ENCODE measurements at regions not wholly inside any gene's neighbourhood (a gene's known extent, or its start where the extent isn't known, plus 50 kb on each side); places are given as distances from the start of the nearest gene placed in this dataset.

- Mint-ChIP-seq H3K4me1 (ENCODE audit: low read depth) (peaks cover 35% of the 10 kb centered on the region), H3K36me3 (ENCODE audit: low read depth) (no peaks in the 10 kb centered on the region), H3K27ac (no peak overlapping the region), H3K9me3 (peaks cover 4% of the 10 kb centered on the region), H3K4me3 (no peak overlapping the region), H3K27me3 (ENCODE audit: insufficient read depth) (no peaks in the 10 kb centered on the region)
- DNase-seq (ENCODE audit: low spot score): no peak
- intact Hi-C loops (cut with micrococcal nuclease): no loop called here
These were observed 134.3 kb upstream of the MDFIC start for GRCh38 chr7:114787556-114787955.

GRCh38 chr7:114788706-114789105 lies 133.2 kb upstream of the MDFIC start:
- Mint-ChIP-seq H3K36me3 (ENCODE audit: low read depth) (no peaks in the 10 kb centered on the region), H3K4me3 (no peak overlapping the region), H3K9me3 (peaks cover 4% of the 10 kb centered on the region), H3K27ac (peak overlapping the region; percentile 72), H3K27me3 (ENCODE audit: insufficient read depth) (no peaks in the 10 kb centered on the region), H3K4me1 (ENCODE audit: low read depth) (peaks cover 35% of the 10 kb centered on the region)
- intact Hi-C loops (cut with micrococcal nuclease): no loop called here
- DNase-seq (ENCODE audit: low spot score): no peak

GRCh38 chr7:114789161-114789560 lies 132.7 kb upstream of the MDFIC start:
- Mint-ChIP-seq H3K4me1 (ENCODE audit: low read depth) (peaks cover 38% of the 10 kb centered on the region), H3K27ac (peak overlapping the region; percentile 53), H3K9me3 (peaks cover 4% of the 10 kb centered on the region), H3K36me3 (ENCODE audit: low read depth) (no peaks in the 10 kb centered on the region), H3K4me3 (no peak overlapping the region), H3K27me3 (ENCODE audit: insufficient read depth) (no peaks in the 10 kb centered on the region)
- intact Hi-C loops (cut with micrococcal nuclease): no loop called here
- no peak for DNase-seq (ENCODE audit: low spot score)

GRCh38 chr7:114789871-114790311 lies 132.0 kb upstream of the MDFIC start:
- peaks cover 42% of the 10 kb centered on the region for H3K4me1 Mint-ChIP-seq (ENCODE audit: low read depth)
- H3K27me3 Mint-ChIP-seq (ENCODE audit: insufficient read depth): no peaks in the 10 kb centered on the region
- H3K27ac Mint-ChIP-seq: peak overlapping the region; percentile 65
- peaks cover 4% of the 10 kb centered on the region for H3K9me3 Mint-ChIP-seq
- intact Hi-C loops (cut with micrococcal nuclease): loop anchor here (1.0 to 10.0 kb wide), 2 partner anchors 9 to 1425 kb away; partner anchors contain the start of gene TES
- H3K4me3 Mint-ChIP-seq: no peak overlapping the region
- no peaks in the 10 kb centered on the region for H3K36me3 Mint-ChIP-seq (ENCODE audit: low read depth)
- DNase-seq (ENCODE audit: low spot score): no peak

GRCh38 chr7:114790521-114790920 lies 131.4 kb upstream of the MDFIC start:
- no peak for DNase-seq (ENCODE audit: low spot score)
- Mint-ChIP-seq H3K36me3 (ENCODE audit: low read depth) (no peaks in the 10 kb centered on the region), H3K27me3 (ENCODE audit: insufficient read depth) (no peaks in the 10 kb centered on the region), H3K4me3 (no peak overlapping the region), H3K9me3 (peaks cover 4% of the 10 kb centered on the region), H3K4me1 (ENCODE audit: low read depth) (peaks cover 49% of the 10 kb centered on the region), H3K27ac (peak overlapping the region; percentile 67)
- intact Hi-C loops (cut with micrococcal nuclease): loop anchor here (1.0 to 10.0 kb wide), 2 partner anchors 9 to 1424 kb away; partner anchors contain the start of gene TES

- DNase-seq (ENCODE audit: low spot score): no peak
- H3K4me3 Mint-ChIP-seq: no peak overlapping the region
- H3K27ac Mint-ChIP-seq: no peak overlapping the region
- H3K36me3 Mint-ChIP-seq (ENCODE audit: low read depth): no peaks in the 10 kb centered on the region
- H3K27me3 Mint-ChIP-seq (ENCODE audit: insufficient read depth): no peaks in the 10 kb centered on the region
- peaks cover 52% of the 10 kb centered on the region for H3K4me1 Mint-ChIP-seq (ENCODE audit: low read depth)
- intact Hi-C loops (cut with micrococcal nuclease): loop anchor here (10.0 kb wide), 1 partner anchor 1423 kb away; the partner anchor contains the start of gene TES
- peaks cover 4% of the 10 kb centered on the region for H3K9me3 Mint-ChIP-seq
These were observed 130.1 kb upstream of the MDFIC start for GRCh38 chr7:114791771-114792170.

- Mint-ChIP-seq H3K4me3 (no peak overlapping the region), H3K9me3 (peaks cover 4% of the 10 kb centered on the region), H3K4me1 (ENCODE audit: low read depth) (peaks cover 52% of the 10 kb centered on the region), H3K36me3 (ENCODE audit: low read depth) (no peaks in the 10 kb centered on the region), H3K27me3 (ENCODE audit: insufficient read depth) (no peaks in the 10 kb centered on the region), H3K27ac (peak overlapping the region; percentile 71)
- intact Hi-C loops (cut with micrococcal nuclease): loop anchor here (1.0 to 10.0 kb wide), 6 partner anchors 9 to 1422 kb away; partner anchors contain the start of gene TES
- DNase-seq (ENCODE audit: low spot score): no peak
These were observed 128.6 kb upstream of the MDFIC start for GRCh38 chr7:114793155-114793845.

- intact Hi-C loops (cut with micrococcal nuclease): loop anchor here (10.0 kb wide), 1 partner anchor 1419 kb away; the partner anchor contains the start of gene TES
- no peaks in the 10 kb centered on the region for H3K9me3 Mint-ChIP-seq
- no peaks in the 10 kb centered on the region for H3K36me3 Mint-ChIP-seq (ENCODE audit: low read depth)
- H3K27me3 Mint-ChIP-seq (ENCODE audit: insufficient read depth): no peaks in the 10 kb centered on the region
- peak overlapping the region; percentile 80 for H3K27ac Mint-ChIP-seq
- DNase-seq (ENCODE audit: low spot score): no peak
- peaks cover 52% of the 10 kb centered on the region for H3K4me1 Mint-ChIP-seq (ENCODE audit: low read depth)
- H3K4me3 Mint-ChIP-seq: no peak overlapping the region
These were observed 126.4 kb upstream of the MDFIC start for GRCh38 chr7:114795475-114795874.

- Mint-ChIP-seq H3K27me3 (ENCODE audit: insufficient read depth) (no peaks in the 10 kb centered on the region), H3K4me3 (no peak overlapping the region), H3K9me3 (no peaks in the 10 kb centered on the region), H3K36me3 (ENCODE audit: low read depth) (peaks cover 3% of the 10 kb centered on the region), H3K4me1 (ENCODE audit: low read depth) (peaks cover 48% of the 10 kb centered on the region), H3K27ac (peak overlapping the region; percentile 94)
- intact Hi-C loops (cut with micrococcal nuclease): loop anchor here (1.0 to 10.0 kb wide), 5 partner anchors 9 to 1415 kb away; partner anchors contain the start of gene TES
- no peak for DNase-seq (ENCODE audit: low spot score)
These were observed 122.3 kb upstream of the MDFIC start for GRCh38 chr7:114799628-114800028.

GRCh38 chr7:114802632-114803031 lies 119.3 kb upstream of the MDFIC start:
- no peaks in the 10 kb centered on the region for H3K27me3 Mint-ChIP-seq (ENCODE audit: insufficient read depth)
- DNase-seq (ENCODE audit: low spot score): no peak
- H3K4me3 Mint-ChIP-seq: peak overlapping the region; percentile 35
- peaks cover 3% of the 10 kb centered on the region for H3K36me3 Mint-ChIP-seq (ENCODE audit: low read depth)
- H3K4me1 Mint-ChIP-seq (ENCODE audit: low read depth): peaks cover 30% of the 10 kb centered on the region
- H3K9me3 Mint-ChIP-seq: no peaks in the 10 kb centered on the region
- intact Hi-C loops (cut with micrococcal nuclease): loop anchor here (1.0 kb wide), 4 partner anchors 9 to 129 kb away; no protein-coding TSS in a partner anchor
- H3K27ac Mint-ChIP-seq: peak overlapping the region; percentile 92

GRCh38 chr7:114806590-114807162 lies 115.2 kb upstream of the MDFIC start:
- Mint-ChIP-seq H3K27me3 (ENCODE audit: insufficient read depth) (peaks cover 3% of the 10 kb centered on the region), H3K4me3 (no peak overlapping the region), H3K36me3 (ENCODE audit: low read depth) (peaks cover 5% of the 10 kb centered on the region), H3K9me3 (no peaks in the 10 kb centered on the region), H3K27ac (no peak overlapping the region), H3K4me1 (ENCODE audit: low read depth) (peaks cover 14% of the 10 kb centered on the region)
- intact Hi-C loops (cut with micrococcal nuclease): no loop called here
- DNase-seq (ENCODE audit: low spot score): no peak

GRCh38 chr7:114812570-114812969 lies 109.3 kb upstream of the MDFIC start:
- intact Hi-C loops (cut with micrococcal nuclease): loop anchor here (1.0 kb wide), 1 partner anchor 44 kb away; no protein-coding TSS in a partner anchor
- Mint-ChIP-seq H3K4me3 (no peak overlapping the region), H3K27ac (no peak overlapping the region), H3K36me3 (ENCODE audit: low read depth) (peaks cover 6% of the 10 kb centered on the region), H3K9me3 (peaks cover 10% of the 10 kb centered on the region), H3K4me1 (ENCODE audit: low read depth) (peaks cover 26% of the 10 kb centered on the region), H3K27me3 (ENCODE audit: insufficient read depth) (peaks cover 3% of the 10 kb centered on the region)
- no peak for DNase-seq (ENCODE audit: low spot score)

GRCh38 chr7:114813624-114814023 lies 108.3 kb upstream of the MDFIC start:
- H3K27me3 Mint-ChIP-seq (ENCODE audit: insufficient read depth): peaks cover 3% of the 10 kb centered on the region
- H3K4me3 Mint-ChIP-seq: no peak overlapping the region
- peak overlapping the region; percentile 15 for H3K27ac Mint-ChIP-seq
- peaks cover 26% of the 10 kb centered on the region for H3K4me1 Mint-ChIP-seq (ENCODE audit: low read depth)
- peaks cover 10% of the 10 kb centered on the region for H3K9me3 Mint-ChIP-seq
- no peak for DNase-seq (ENCODE audit: low spot score)
- peaks cover 6% of the 10 kb centered on the region for H3K36me3 Mint-ChIP-seq (ENCODE audit: low read depth)
- intact Hi-C loops (cut with micrococcal nuclease): no loop called here
